ENCODE measurements at regions not wholly inside any gene's neighbourhood (a gene's known extent, or its start where the extent isn't known, plus 50 kb on each side); places are given as distances from the start of the nearest gene placed in this dataset.

DNA sequence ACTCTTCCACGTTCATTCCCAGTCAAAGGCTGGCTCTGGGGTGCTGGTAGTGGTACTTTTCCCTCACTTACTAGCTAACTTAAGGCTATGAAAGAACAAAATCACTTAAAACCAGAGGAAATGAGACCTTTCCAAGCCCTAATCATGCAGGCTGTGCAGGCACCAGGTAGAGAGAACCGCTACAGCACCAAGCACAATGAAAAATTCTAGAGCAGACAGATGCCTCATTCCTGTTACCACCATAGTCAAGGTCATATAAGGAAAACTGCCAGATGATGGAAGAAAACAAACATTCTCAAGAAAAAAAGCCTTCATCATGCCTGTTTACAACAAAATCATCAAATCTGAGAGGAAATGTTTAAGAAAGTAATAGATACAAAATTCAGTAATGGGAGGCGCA, 374.4 kb upstream of the PDE4D start:
- Histone ChIP-seq H3K9me3 (ENCODE audit: low read depth, low read length, poor library complexity, severe bottlenecking) (no peaks in the 10 kb centered on the region), H3K4me1 (ENCODE audit: insufficient read depth, low read length, poor library complexity, severe bottlenecking) (no peaks in the 10 kb centered on the region), H3K27me3 (replicated peaks; ENCODE audit: insufficient read depth, low read depth, low read length, poor library complexity) (peaks cover 11% of the 10 kb centered on the region), H3K27ac (ENCODE audit: low read depth, low read length, poor library complexity, severe bottlenecking) (no peak overlapping the region), H3K36me3 (ENCODE audit: insufficient read depth, low read length, poor library complexity, severe bottlenecking) (no peaks in the 10 kb centered on the region), H3K4me3 (ENCODE audit: low read depth, low read length, poor library complexity, severe bottlenecking) (no peak overlapping the region)
- intact Hi-C loops (cut with micrococcal nuclease; ENCODE audit: unreplicated experiment), result no loop called here
- ChIA-PET POLR2A (ENCODE audit: low non-redundant PET) (no interaction called here), CTCF (no interaction called here)
- BruUV-seq (replicated peaks), result no TSS peak
- TF ChIP-seq, protein P1, sequence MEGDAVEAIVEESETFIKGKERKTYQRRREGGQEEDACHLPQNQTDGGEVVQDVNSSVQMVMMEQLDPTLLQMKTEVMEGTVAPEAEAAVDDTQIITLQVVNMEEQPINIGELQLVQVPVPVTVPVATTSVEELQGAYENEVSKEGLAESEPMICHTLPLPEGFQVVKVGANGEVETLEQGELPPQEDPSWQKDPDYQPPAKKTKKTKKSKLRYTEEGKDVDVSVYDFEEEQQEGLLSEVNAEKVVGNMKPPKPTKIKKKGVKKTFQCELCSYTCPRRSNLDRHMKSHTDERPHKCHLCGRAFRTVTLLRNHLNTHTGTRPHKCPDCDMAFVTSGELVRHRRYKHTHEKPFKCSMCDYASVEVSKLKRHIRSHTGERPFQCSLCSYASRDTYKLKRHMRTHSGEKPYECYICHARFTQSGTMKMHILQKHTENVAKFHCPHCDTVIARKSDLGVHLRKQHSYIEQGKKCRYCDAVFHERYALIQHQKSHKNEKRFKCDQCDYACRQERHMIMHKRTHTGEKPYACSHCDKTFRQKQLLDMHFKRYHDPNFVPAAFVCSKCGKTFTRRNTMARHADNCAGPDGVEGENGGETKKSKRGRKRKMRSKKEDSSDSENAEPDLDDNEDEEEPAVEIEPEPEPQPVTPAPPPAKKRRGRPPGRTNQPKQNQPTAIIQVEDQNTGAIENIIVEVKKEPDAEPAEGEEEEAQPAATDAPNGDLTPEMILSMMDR (conservative IDR thresholded peaks at IDR 0.05; ENCODE audit: low read depth, low read length), result no peak
- TF ChIP-seq EZH2 (IDR thresholded peaks at IDR 0.05; ENCODE audit: borderline replicate concordance, low read depth, low read length, poor library complexity, severe bottlenecking), result no peak
- no peak for DNase-seq (ENCODE audit: low spot score)

DNA sequence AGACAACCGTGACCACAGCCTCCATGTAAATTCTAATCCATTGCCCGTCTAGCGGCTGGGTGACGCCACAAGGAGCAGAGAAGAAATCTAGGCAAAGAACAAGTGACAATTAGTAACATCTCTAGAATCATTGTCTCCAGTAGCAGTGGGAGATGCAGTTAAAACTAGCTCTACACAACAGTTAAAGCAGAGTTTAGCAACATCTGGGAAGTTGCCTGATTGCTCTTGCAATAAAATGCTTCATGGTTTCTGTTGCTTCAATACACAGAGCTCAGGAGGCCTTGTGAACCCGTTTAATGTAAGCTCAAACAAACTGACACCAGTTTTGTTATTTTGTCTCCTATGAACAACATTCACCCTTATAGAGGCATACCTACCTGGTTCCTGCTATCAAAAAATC, 369.8 kb upstream of the PDE4D start:
- intact Hi-C loops (cut with micrococcal nuclease; ENCODE audit: unreplicated experiment), result no loop called here
- Histone ChIP-seq H3K4me3 (ENCODE audit: low read depth, low read length, poor library complexity, severe bottlenecking) (no peak overlapping the region), H3K27ac (ENCODE audit: low read depth, low read length, poor library complexity, severe bottlenecking) (no peak overlapping the region), H3K27me3 (replicated peaks; ENCODE audit: insufficient read depth, low read depth, low read length, poor library complexity) (peaks cover 13% of the 10 kb centered on the region), H3K36me3 (ENCODE audit: insufficient read depth, low read length, poor library complexity, severe bottlenecking) (no peaks in the 10 kb centered on the region), H3K4me1 (ENCODE audit: insufficient read depth, low read length, poor library complexity, severe bottlenecking) (no peaks in the 10 kb centered on the region), H3K9me3 (ENCODE audit: low read depth, low read length, poor library complexity, severe bottlenecking) (no peaks in the 10 kb centered on the region)
- CTCF ChIA-PET, result no interaction called here
- TF ChIP-seq EZH2 (IDR thresholded peaks at IDR 0.05; ENCODE audit: borderline replicate concordance, low read depth, low read length, poor library complexity, severe bottlenecking), result no peak
- TF ChIP-seq, protein P1 (conservative IDR thresholded peaks at IDR 0.05; ENCODE audit: low read depth, low read length), result no peak
- no peak for DNase-seq (ENCODE audit: low spot score)
- BruUV-seq (replicated peaks), result no TSS peak
- POLR2A ChIA-PET (ENCODE audit: low non-redundant PET), result no interaction called here

DNA sequence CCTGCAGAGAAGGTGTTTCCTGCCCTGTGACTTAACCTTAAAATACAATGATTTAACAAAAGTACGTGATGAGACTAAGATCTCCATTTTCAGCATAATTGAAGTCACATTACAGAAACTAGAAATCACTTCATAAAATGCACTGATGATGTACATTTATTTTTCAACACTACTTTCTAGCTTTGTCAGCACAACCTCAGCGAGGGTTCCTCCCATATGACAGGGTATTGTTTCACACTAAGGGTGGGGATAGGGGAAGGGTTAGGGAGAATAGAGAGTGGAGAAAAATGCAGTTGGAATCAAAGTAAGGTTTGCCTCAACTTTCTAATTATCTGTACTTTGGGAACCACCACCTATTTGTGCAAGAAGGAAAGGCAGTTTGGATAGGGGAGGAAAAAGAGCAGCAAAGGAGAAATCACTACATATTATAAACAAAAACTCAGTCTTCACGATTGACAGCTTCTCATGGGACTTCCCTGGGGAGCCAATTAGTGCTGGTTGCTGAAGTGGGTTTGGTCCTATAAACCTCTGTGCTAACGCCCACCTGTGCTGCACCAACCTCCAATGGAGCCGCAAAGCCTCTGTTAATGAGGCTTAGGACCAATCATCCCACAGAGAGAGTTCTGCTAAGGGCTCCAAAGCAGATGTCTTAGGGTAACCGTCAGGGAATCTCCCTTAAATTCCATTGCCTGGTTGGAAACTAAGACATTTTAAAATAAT, 369.2 kb upstream of the PDE4D start:
- TF ChIP-seq, protein P1 (conservative IDR thresholded peaks at IDR 0.05; ENCODE audit: low read depth, low read length), result no peak
- TF ChIP-seq EZH2 (IDR thresholded peaks at IDR 0.05; ENCODE audit: borderline replicate concordance, low read depth, low read length, poor library complexity, severe bottlenecking), result no peak
- no peak overlapping the region for H3K4me3 ChIP-seq (ENCODE audit: low read depth, low read length, poor library complexity, severe bottlenecking)
- no peak overlapping the region for H3K27ac ChIP-seq (ENCODE audit: low read depth, low read length, poor library complexity, severe bottlenecking)
- DNase-seq (ENCODE audit: low spot score), result no peak
- POLR2A ChIA-PET (ENCODE audit: low non-redundant PET), result no interaction called here
- H3K4me1 ChIP-seq (ENCODE audit: insufficient read depth, low read length, poor library complexity, severe bottlenecking), result no peaks in the 10 kb centered on the region
- CTCF ChIA-PET, result no interaction called here
- BruUV-seq (replicated peaks), result no TSS peak
- H3K9me3 ChIP-seq (ENCODE audit: low read depth, low read length, poor library complexity, severe bottlenecking), result no peaks in the 10 kb centered on the region
- H3K36me3 ChIP-seq (ENCODE audit: insufficient read depth, low read length, poor library complexity, severe bottlenecking), result no peaks in the 10 kb centered on the region
- peaks cover 17% of the 10 kb centered on the region for H3K27me3 ChIP-seq (replicated peaks; ENCODE audit: insufficient read depth, low read depth, low read length, poor library complexity)
- intact Hi-C loops (cut with micrococcal nuclease; ENCODE audit: unreplicated experiment), result no loop called here

Measured in A673 (cell line).